Smooth muscle cell (in vitro differentiated cells): ENCODE measurements at regions not wholly inside any gene's neighbourhood (a gene's known extent, or its start where the extent isn't known, plus 50 kb on each side); places are given as distances from the start of the nearest gene placed in this dataset.

Experiments
- DNase-seq: peaks from one replicate; lab custom pipeline; 2025; ENCODE audit not compliant: unreplicated experiment; lab: John Stamatoyannopoulos, UW
- H2AFZ ChIP-seq: fragments of 200-600 bp; sonication (generic); 2 replicates; pipeline ENCODE4 v1.6.0; 2016; ENCODE audit warnings: antibody characterized with exemption, low read depth, mild to moderate bottlenecking
- H3F3A ChIP-seq: fragments of 200-600 bp; sonication (generic); 2 replicates; pipeline ENCODE4 v1.6.0; 2017; ENCODE audit warnings: antibody characterized with exemption, low read depth
- H3K27ac ChIP-seq: fragments of 200-600 bp; sonication (generic); 2 replicates; pipeline ENCODE4 v1.5.1; 2016; ENCODE audit warnings: low read depth, mild to moderate bottlenecking
- H3K27me3 ChIP-seq: fragments of 200-600 bp; sonication (generic); 2 replicates; pipeline ENCODE4 v1.6.1; 2016; ENCODE audit warnings: low read depth, mild to moderate bottlenecking
- H3K36me3 ChIP-seq: fragments of 200-600 bp; sonication (generic); 2 replicates; pipeline ENCODE4 v1.5.1; 2016; ENCODE audit warnings: low read depth
- H3K4me1 ChIP-seq: fragments of 200-600 bp; sonication (generic); 2 replicates; pipeline ENCODE4 v1.5.1; 2016; ENCODE audit warnings: low read depth
- H3K4me2 ChIP-seq: fragments of 200-600 bp; sonication (generic); 2 replicates; pipeline ENCODE4 v1.6.0; 2016; ENCODE audit warnings: mild to moderate bottlenecking
- H3K4me3 ChIP-seq: fragments of 200-600 bp; sonication (generic); 2 replicates; pipeline ENCODE4 v1.5.1; 2016; ENCODE audit warnings: mild to moderate bottlenecking
- H3K79me2 ChIP-seq: fragments of 200-600 bp; sonication (generic); 2 replicates; pipeline ENCODE4 v1.6.0; 2016; ENCODE audit warnings: low read depth, mild to moderate bottlenecking
- H3K9ac ChIP-seq: fragments of 200-600 bp; sonication (generic); 2 replicates; pipeline ENCODE4 v1.6.0; 2016; ENCODE audit warnings: low read depth
- H3K9me3 ChIP-seq: fragments of 200-600 bp; sonication (generic); replicated peaks from 2 replicates; pipeline ENCODE4 v1.5.1; 2016; ENCODE audit warnings: low read depth
- H4K20me1 ChIP-seq: fragments of 200-600 bp; sonication (generic); 2 replicates; pipeline ENCODE4 v1.6.0; 2016; ENCODE audit warnings: low read depth
- WGBS: methylation state at CpG from one replicate; pipeline ENCODE4 v1.1.7; 2016; ENCODE audit warnings: low lambda C conversion rate; 5-methylcytosine and 5-hydroxymethylcytosine counted together
- TF ChIP-seq, protein P1 (sequence below): fragments of 200-600 bp; sonication (generic); IDR thresholded peaks from 2 replicates; pipeline ENCODE4 v1.5.1; 2017; ENCODE audit warnings: borderline replicate concordance, mild to moderate bottlenecking, antibody characterized with exemption; ENCODE audit not compliant: insufficient read depth, poor library complexity, severe bottlenecking

DNA sequence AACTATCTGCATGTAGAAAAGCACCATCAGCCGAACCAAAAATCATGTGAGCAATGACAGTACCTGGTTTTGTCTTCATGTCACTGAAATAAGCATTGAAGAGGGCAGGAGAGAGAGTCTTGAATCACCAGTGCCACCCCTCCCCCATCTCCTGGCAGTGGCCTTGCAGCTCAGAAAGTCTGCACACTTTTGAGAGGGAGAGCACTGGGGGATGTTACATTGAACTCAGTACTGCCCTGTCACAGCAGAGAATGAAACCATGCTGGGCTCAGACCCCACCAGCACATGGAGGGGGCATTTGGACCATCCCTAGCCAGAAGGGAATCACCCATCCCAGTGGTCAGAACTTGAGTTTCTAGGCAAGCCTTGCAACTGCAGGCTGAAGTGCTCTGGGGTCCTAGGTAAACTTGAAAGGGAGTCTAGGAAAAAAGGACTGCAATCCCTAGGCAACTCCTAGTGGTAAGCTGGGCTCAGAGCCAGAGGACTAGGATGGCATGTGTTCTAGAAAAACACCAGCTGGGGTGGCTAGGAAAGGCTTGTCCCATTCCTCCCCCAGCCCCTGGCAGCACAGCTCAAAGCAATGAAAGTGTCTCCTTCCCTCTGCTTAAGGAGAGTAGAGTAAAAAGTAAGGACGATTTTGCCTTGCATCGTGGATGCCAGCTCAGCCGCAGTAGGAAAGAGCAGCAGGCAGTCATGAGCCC lies 259.9 kb upstream of the MYT1L start:
- no peaks in the 10 kb centered on the region for H3K27me3 ChIP-seq
- DNase-seq, result no peak
- no peak overlapping the region for H3K27ac ChIP-seq
- no peaks in the 10 kb centered on the region for H3K9me3 ChIP-seq
- H3K4me2 ChIP-seq, result no peak overlapping the region
- no peaks in the 10 kb centered on the region for H3K79me2 ChIP-seq
- WGBS, result 83% methylated on average over 4 of the region's 4 CpGs
- H2AFZ ChIP-seq, result no peak overlapping the region
- H3K9ac ChIP-seq, result no peak overlapping the region
- H3K4me1 ChIP-seq, result peaks cover 5% of the 10 kb centered on the region
- H3F3A ChIP-seq, result no peaks in the 10 kb centered on the region
- no peaks in the 10 kb centered on the region for H3K36me3 ChIP-seq
- TF ChIP-seq, protein P1, sequence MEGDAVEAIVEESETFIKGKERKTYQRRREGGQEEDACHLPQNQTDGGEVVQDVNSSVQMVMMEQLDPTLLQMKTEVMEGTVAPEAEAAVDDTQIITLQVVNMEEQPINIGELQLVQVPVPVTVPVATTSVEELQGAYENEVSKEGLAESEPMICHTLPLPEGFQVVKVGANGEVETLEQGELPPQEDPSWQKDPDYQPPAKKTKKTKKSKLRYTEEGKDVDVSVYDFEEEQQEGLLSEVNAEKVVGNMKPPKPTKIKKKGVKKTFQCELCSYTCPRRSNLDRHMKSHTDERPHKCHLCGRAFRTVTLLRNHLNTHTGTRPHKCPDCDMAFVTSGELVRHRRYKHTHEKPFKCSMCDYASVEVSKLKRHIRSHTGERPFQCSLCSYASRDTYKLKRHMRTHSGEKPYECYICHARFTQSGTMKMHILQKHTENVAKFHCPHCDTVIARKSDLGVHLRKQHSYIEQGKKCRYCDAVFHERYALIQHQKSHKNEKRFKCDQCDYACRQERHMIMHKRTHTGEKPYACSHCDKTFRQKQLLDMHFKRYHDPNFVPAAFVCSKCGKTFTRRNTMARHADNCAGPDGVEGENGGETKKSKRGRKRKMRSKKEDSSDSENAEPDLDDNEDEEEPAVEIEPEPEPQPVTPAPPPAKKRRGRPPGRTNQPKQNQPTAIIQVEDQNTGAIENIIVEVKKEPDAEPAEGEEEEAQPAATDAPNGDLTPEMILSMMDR, result no peak
- H4K20me1 ChIP-seq, result no peaks in the 10 kb centered on the region
- H3K4me3 ChIP-seq, result no peak overlapping the region

DNA sequence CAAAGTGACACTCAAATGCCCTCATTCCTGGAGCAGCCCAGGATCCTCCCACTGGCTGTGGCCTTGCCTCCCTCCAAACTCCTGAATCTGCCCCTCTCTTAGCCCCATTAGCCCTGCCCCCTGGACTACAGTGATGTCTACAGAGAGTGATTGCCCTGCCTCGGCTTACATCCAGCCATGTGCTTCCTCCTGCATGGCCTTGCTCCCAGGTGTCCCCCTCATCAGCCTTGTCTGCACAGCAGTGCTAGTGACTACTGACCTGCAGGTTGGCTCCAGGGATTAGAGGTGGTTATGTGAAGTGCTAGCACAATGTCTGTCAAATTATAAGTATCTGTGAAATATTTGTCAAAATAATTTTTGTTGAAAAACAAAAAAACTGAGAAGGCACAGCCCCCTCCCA lies 259.1 kb upstream of the MYT1L start:
- H3K27ac ChIP-seq, result no peak overlapping the region
- no peaks in the 10 kb centered on the region for H3K9me3 ChIP-seq
- peaks cover 5% of the 10 kb centered on the region for H3K4me1 ChIP-seq
- no peak overlapping the region for H3K4me3 ChIP-seq
- TF ChIP-seq, protein P1, result no peak
- no peak overlapping the region for H2AFZ ChIP-seq
- no peaks in the 10 kb centered on the region for H4K20me1 ChIP-seq
- no peak for DNase-seq
- no peak overlapping the region for H3K4me2 ChIP-seq
- no peaks in the 10 kb centered on the region for H3F3A ChIP-seq
- H3K79me2 ChIP-seq, result no peaks in the 10 kb centered on the region
- WGBS, result 55% methylated on average over 1 of the region's 1 CpG
- no peaks in the 10 kb centered on the region for H3K36me3 ChIP-seq
- no peak overlapping the region for H3K9ac ChIP-seq
- H3K27me3 ChIP-seq, result no peaks in the 10 kb centered on the region

DNA sequence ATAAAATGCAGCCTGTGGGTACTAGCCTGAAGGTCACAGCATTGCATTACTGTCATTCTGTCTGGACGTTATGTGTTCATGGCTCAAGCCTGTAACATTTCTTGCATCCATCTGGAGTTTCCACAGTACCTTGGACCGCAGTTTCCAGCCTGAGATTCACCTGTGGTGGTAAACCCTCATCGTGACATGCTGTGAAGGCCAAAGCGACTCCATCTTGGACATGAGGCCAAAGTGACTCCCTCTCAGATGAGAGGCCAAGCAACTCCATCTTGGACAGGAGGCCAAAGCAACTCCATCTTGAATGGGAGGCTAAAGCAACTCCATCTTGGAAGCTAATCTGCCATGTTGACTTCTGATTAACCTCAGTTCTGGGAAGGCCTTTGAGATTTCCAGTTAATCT lies 257.7 kb upstream of the MYT1L start:
- TF ChIP-seq, protein P1, result no peak
- no peak overlapping the region for H3K9ac ChIP-seq
- H3K27ac ChIP-seq, result no peak overlapping the region
- H4K20me1 ChIP-seq, result no peaks in the 10 kb centered on the region
- H3K4me3 ChIP-seq, result no peak overlapping the region
- no peaks in the 10 kb centered on the region for H3K9me3 ChIP-seq
- H3K79me2 ChIP-seq, result no peaks in the 10 kb centered on the region
- no peaks in the 10 kb centered on the region for H3K36me3 ChIP-seq
- H3K4me1 ChIP-seq, result peaks cover 5% of the 10 kb centered on the region
- H3K27me3 ChIP-seq, result no peaks in the 10 kb centered on the region
- DNase-seq, result no peak
- WGBS, result 83% methylated on average over 4 of the region's 4 CpGs
- no peaks in the 10 kb centered on the region for H3F3A ChIP-seq
- H2AFZ ChIP-seq, result no peak overlapping the region
- H3K4me2 ChIP-seq, result no peak overlapping the region

DNA sequence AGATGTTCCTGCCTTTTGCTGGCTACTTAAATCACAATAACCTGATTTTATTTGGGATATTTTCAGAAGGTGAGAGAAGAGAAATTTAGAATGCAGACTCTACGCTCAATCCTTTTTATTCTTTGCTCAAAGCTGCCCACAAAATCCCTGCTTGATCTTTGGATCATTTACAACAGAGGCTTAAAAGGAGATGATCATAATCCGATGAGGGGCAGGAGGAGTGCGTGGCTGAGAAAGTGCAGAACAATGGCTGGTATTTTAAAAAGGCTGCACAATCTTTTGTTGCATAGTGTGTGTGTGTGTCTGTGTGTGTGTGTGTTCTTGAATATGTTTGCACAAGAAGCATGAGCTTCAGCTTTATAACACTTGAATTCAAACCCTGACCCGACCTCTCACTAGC lies 256.3 kb upstream of the MYT1L start:
- Histone ChIP-seq H3K4me1 (peaks cover 5% of the 10 kb centered on the region), H3K4me3 (no peak overlapping the region), H3K79me2 (no peaks in the 10 kb centered on the region), H3K36me3 (no peaks in the 10 kb centered on the region), H3K4me2 (no peak overlapping the region), H2AFZ (no peak overlapping the region), H4K20me1 (no peaks in the 10 kb centered on the region), H3K9ac (no peak overlapping the region), H3K9me3 (no peaks in the 10 kb centered on the region), H3F3A (no peaks in the 10 kb centered on the region), H3K27ac (no peak overlapping the region), H3K27me3 (no peaks in the 10 kb centered on the region)
- DNase-seq, result no peak
- TF ChIP-seq, protein P1, result no peak
- WGBS, result 95% methylated on average over 4 of the region's 4 CpGs
